GM18868 (cell line): ENCODE measurements at regions not wholly inside any gene's neighbourhood (a gene's known extent, or its start where the extent isn't known, plus 50 kb on each side); places are given as distances from the start of the nearest gene placed in this dataset.

Source experiments
- ATAC-seq: cut with Tn5 transposase; IDR thresholded peaks from one replicate; pipeline ENCODE4 v1.9.1; 2021; ENCODE audit warnings: mild to moderate bottlenecking, moderate library complexity; ENCODE audit not compliant: unreplicated experiment

DNA sequence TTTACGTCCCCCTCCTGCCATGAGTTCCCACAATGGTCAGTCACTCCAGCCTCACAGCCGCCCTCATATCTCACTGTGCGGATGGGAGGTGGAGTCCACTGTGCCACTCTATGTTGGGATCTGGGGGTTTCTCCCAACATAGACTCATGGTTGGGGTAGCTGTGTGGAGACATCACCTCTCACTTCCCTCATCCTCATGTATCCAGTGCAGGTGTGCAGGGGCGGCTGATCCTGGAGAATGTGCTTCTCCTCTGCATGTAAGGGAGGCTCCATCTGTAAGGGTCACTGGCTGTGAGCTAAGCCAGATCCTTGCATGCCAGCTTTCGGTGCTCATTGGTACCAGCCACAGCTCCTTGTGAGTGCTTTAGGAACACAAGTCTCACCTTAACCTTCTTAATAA is 400.8 kb downstream of the CDH26 start:
- no peak for ATAC-seq

DNA sequence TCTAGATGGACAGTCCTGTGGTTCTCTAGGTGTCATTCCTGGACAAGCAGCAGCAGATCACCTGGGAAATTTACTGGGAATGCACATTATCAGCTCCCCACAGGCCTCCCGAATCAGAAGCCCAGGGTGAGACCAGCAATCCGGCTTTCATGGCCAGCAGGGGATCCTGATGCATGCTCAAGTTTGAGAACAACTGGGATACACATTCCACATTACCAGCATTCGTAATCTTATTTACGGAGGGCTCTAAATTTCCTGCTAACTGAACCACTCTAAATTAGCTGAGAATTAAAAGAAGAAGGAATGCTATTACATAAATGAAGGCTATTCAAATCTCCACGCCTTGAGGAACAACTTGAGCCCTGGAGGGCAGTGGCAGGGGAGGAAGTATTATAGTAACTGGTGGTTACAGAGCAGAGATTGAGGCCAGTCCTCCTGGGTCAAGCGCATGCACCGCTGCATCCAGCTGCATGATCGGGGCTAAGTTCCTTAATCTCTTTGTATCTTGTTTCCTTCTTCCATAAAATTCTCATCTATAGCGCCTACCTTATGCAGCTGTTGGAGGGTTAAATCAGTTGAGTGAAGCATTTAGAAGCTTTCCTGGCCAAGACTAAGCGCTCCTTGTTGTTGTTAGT is 403.7 kb downstream of the CDH26 start:
- ATAC-seq: no peak

DNA sequence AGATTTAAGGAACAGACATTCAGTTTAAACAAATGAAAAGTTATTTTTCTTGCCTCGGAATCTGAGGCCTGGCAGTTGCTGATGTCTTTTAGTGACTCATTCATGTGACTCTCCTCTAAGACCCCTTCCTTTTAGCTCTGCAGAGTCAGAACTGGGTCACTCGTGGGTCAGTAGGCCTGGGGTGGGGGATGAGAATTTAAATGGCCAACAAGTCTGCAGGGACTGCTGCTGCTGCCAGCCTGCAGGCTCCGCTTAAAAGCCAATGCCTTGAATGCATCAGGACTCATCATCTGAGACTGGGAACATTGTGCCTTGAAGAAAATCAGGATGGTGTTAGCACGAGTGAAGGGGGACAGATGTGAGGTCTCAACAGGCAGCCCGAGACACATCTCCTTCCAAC is 404.3 kb downstream of the CDH26 start:
- ATAC-seq: no peak

- ATAC-seq: no peak
Measured at GRCh38 chr20:60363698-60364097, 405.5 kb downstream of the CDH26 start.

- ATAC-seq: no peak
Measured at GRCh38 chr20:60365064-60365666, 406.9 kb downstream of the CDH26 start.

DNA sequence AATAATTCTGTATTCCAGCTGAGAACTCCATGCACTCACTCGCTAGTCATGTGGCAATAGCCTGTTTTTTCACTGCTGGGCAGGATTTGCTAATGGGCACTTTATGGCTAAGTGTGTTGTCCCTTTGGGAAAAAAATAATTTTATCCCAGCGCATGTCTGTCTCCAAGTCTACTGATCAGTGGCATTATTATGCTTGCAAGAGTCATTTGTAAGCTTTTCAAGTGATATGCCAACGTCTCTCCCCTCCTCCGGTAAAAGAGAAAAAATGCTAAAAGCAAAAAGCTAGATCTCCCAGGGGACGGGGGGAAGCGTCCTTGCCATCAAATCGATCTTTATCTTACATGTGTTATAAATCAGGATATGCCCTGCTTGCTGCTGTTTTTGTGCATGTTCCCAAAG is 407.7 kb downstream of the CDH26 start:
- ATAC-seq: no peak

DNA sequence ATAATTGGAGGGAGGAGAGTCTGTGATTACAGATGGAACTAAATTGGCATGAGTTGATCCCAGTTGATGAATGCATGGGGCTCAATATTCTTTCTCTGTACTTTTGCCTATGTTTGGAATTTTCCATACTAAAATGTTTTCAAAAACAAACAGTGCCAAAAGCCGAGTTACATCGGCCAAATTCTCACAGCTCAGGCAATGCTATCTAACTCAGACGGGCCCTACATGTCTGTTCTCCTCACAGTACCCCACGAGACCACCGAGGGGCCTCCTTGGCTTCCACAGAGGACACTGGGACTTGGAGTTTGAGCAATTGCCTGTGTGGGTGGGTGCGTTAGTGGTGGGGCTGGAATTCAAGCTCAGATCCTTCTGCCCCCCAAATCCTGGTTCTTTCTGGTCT is 413.2 kb downstream of the CDH26 start:
- no peak for ATAC-seq

GRCh38 chr20:60372275-60372674 is 414.1 kb downstream of the CDH26 start:
- ATAC-seq: no peak

DNA sequence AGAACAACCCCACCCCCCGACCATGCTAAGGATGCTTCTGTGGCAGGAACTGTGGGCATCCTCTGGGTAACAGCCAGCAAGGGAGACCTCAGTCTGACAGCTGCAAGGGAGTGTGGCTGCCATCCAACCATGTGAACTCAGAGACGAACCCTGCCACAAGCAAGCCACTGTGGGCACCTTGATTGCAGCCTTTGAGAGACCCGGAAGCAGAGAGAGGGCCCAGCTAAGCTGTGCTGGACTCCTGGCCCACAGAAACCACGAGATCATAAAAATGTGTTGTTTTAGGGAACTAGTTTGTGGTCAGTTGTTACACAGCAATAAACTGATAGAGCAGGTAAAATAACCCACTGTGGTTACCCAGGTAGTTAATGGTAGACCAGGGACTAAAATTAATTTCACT is 414.6 kb downstream of the CDH26 start:
- ATAC-seq: no peak

DNA sequence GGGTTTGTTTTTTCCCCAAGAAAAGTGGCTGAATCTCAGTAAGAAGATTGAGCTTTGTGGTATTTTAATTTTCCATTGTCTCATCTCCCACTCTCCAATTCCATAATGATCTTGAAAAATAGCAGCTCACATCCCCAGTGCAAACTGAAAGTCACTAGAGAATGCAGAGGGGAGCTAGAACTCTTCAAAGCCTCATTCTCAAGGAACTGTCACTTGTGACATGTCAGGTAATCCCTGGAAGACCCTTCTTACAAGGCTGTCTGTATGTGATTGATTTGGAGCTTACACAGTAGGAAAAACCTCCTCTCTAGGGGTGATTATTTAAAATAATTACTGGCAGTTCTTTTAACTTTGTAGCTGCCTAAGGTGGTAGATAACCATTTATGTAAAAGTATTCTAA is 420.4 kb downstream of the CDH26 start:
- ATAC-seq: no peak

GRCh38 chr20:60381643-60382400 is 423.6 kb downstream of the CDH26 start:
- ATAC-seq: no peak

- ATAC-seq: no peak
Measured at GRCh38 chr20:60389441-60389840, 431.2 kb downstream of the CDH26 start.

- no peak for ATAC-seq
Measured at GRCh38 chr20:60389882-60390281, 431.7 kb downstream of the CDH26 start.

- ATAC-seq: no peak
Measured at GRCh38 chr20:60395991-60396390, 437.8 kb downstream of the CDH26 start.

GRCh38 chr20:60400567-60400966 is 442.3 kb downstream of the CDH26 start:
- ATAC-seq: no peak

GRCh38 chr20:60402189-60403058 is 444.2 kb downstream of the CDH26 start:
- ATAC-seq: no peak

DNA sequence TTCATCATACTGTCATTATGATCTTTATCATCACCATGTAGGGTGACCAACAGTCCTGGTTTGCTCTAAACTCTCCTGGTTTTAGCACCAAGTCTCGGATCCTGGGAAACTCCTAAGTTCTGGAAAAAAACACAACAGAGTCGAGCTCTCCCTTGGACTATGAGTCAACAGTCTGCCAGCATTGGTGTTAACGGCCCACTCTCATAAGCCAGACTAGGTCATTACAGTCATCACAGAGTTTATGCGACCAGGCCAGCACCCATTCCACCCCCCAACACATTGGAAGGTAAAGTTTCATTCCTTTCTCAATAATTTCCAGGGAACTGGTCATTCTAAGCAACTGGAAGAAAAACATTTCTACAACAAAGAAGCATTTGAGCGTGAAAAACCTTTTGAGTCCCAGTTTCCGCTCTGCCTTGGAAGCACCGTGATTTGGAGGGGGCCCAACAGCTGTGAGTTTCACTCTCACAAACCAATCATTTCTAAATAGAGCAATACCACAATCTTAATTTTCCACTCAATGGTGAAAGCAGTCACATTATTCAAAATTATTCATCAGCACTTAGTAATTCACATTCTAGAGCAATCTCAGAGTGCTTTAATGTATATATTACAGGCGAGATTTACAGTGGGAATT is 445.0 kb downstream of the CDH26 start:
- no peak for ATAC-seq

DNA sequence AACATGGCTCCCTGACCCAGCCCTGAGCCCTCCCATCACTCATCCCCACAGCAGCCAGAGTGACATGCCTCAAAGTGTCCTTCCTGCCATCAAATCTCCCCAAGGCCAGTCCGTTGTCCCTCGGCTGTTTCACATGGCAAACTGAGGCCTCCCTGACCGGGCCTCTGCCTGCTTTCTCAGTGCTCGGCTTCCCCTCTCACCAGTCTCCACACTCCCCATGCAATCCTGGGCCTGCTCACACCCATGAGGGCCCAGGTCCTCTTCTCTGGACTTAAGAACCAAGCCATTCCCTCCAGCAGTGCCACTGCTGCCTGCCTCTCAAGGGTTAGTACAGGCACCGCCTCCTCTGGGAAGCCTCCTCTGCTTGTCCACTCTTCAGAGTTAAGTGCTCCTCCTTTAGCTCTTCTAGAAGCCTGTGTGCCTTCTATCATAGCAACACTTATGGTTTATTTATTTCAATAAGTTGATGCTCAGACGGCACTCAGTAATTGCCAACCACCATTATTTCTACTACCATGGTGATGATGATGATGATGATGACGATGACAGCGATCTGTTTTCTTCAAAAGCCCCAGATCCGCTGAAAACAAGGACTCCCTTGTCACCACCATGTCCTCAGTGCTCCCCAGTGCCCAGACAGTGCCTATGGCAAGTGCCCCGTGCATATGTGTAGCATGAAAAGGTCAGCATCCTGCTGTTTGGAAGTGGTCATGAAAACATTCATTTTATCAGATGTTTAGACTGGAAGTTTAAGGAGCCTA is 449.0 kb downstream of the CDH26 start:
- no peak for ATAC-seq

DNA sequence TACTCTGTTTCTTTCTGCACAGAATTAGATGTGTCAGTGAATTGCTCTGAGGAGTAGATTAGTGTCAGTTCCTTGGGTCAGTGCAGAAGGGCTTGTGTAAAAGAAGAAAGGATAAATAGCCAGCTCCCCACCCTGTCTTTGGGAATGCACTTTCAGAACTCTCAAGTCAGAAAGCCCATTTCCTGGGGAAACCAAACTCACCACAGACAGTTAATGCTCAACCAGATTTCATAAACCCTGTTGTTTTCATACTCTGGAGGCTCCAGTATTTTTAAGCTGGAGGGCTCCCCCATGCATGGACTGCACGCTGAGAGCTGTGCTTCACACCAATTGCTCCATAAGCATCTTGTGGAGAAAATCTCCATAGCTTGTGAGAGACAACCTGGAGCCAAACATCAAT is 449.7 kb downstream of the CDH26 start:
- ATAC-seq: no peak

DNA sequence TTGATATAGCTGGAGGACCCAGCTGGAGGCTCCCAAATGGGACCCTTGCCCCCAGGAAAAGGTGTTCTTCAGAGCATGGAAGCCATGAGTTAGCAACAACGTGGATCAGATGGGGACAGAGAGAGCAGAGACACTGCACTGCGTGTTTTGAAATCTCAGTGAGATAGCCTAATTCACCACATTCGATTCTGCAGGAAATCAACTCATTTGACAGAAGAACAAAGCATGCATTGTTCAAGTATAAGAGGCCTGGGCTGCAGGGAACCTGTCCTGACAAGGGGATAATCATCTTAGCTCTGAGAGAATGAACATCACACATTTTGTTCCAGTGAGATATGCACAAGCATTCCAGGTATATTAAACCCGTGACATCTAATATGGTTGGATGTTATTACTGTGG is 450.2 kb downstream of the CDH26 start:
- ATAC-seq: no peak
